Stimulated activated CD4-positive, alpha-beta T cell treated with anti-CD3 and anti-CD28 coated beads, Interleukin-4, amount 100 ng/mL, for 1 hour (primary cell): ENCODE measurements at regions not wholly inside any gene's neighbourhood (a gene's known extent, or its start where the extent isn't known, plus 50 kb on each side); places are given as distances from the start of the nearest gene placed in this dataset.

ENCODE experiments used
- DNase-seq: peaks from one replicate; pipeline ENCODE4 v3.0.0-alpha.2; 2020

- no peak for DNase-seq
Observed at GRCh38 chr1:8267307-8267706, 50.6 kb upstream of the SLC45A1 start.

- DNase-seq, result no peak
Observed at GRCh38 chr1:8266436-8267165, 51.3 kb upstream of the SLC45A1 start.

GRCh38 chr1:8263791-8264190 is 54.1 kb upstream of the SLC45A1 start:
- no peak for DNase-seq

- DNase-seq, result no peak
Observed at GRCh38 chr1:8261398-8261762, 56.5 kb upstream of the SLC45A1 start.

GRCh38 chr1:8259498-8260290 is 58.2 kb upstream of the SLC45A1 start:
- DNase-seq, result no peak

- no peak for DNase-seq
Observed at GRCh38 chr1:8257621-8258020, 60.3 kb upstream of the SLC45A1 start.

GRCh38 chr1:8256321-8256720 is 61.6 kb upstream of the SLC45A1 start:
- no peak for DNase-seq

- DNase-seq, result no peak
Observed at GRCh38 chr1:8255712-8256111, 62.2 kb upstream of the SLC45A1 start.

GRCh38 chr1:8252266-8252951 is 65.5 kb upstream of the SLC45A1 start:
- no peak for DNase-seq

- no peak for DNase-seq
Observed at GRCh38 chr1:8251635-8252034, 66.3 kb upstream of the SLC45A1 start.

GRCh38 chr1:8249838-8250237 is 68.1 kb upstream of the SLC45A1 start:
- no peak for DNase-seq

GRCh38 chr1:8247811-8248436 is 70.0 kb upstream of the SLC45A1 start:
- no peak for DNase-seq

- no peak for DNase-seq
Observed at GRCh38 chr1:8244304-8244703, 73.6 kb upstream of the SLC45A1 start.

GRCh38 chr1:8242498-8242897 is 75.4 kb upstream of the SLC45A1 start:
- no peak for DNase-seq

- DNase-seq, result no peak
Observed at GRCh38 chr1:8241417-8242014, 76.4 kb upstream of the SLC45A1 start.

- no peak for DNase-seq
Observed at GRCh38 chr1:8239306-8240023, 78.4 kb upstream of the SLC45A1 start.

GRCh38 chr1:8239039-8239305 is 78.9 kb upstream of the SLC45A1 start:
- no peak for DNase-seq

- DNase-seq, result no peak
Observed at GRCh38 chr1:8238141-8239038, 79.5 kb upstream of the SLC45A1 start.

GRCh38 chr1:8232036-8232757 is 85.7 kb upstream of the SLC45A1 start:
- DNase-seq, result no peak

- no peak for DNase-seq
Observed at GRCh38 chr1:8230292-8230621, 87.7 kb upstream of the SLC45A1 start.

GRCh38 chr1:8228253-8228652 is 89.7 kb upstream of the SLC45A1 start:
- no peak for DNase-seq
